Endometrium (tissue), 2 donors: ENCODE measurements at regions not wholly inside any gene's neighbourhood (a gene's known extent, or its start where the extent isn't known, plus 50 kb on each side); places are given as distances from the start of the nearest gene placed in this dataset.

Experiments used
- FAIRE-seq: peaks from 2 replicates; lab custom pipeline; 2012; peaks lifted over from hg19 to GRCh38; lab: Jason Lieb, UNC
- donor health status: control.
- donor health status: control.

- no peak for FAIRE-seq
Measured at GRCh38 chr15:77732514-77733335, 100.0 kb upstream of the LINGO1 start.

- FAIRE-seq, result no peak
Measured at GRCh38 chr15:77731945-77732344, 99.2 kb upstream of the LINGO1 start.

GRCh38 chr15:77731067-77731466 lies 98.4 kb upstream of the LINGO1 start:
- no peak for FAIRE-seq

- FAIRE-seq, result no peak
Measured at GRCh38 chr15:77727635-77728304, 95.1 kb upstream of the LINGO1 start.

GRCh38 chr15:77724715-77725114 lies 92.0 kb upstream of the LINGO1 start:
- no peak for FAIRE-seq

GRCh38 chr15:77723756-77724155 lies 91.0 kb upstream of the LINGO1 start:
- no peak for FAIRE-seq

GRCh38 chr15:77722759-77723460 lies 90.2 kb upstream of the LINGO1 start:
- no peak for FAIRE-seq

- FAIRE-seq, result no peak
Measured at GRCh38 chr15:77721963-77722362, 89.3 kb upstream of the LINGO1 start.

- no peak for FAIRE-seq
Measured at GRCh38 chr15:77720655-77721054, 87.9 kb upstream of the LINGO1 start.

GRCh38 chr15:77720173-77720572 lies 87.5 kb upstream of the LINGO1 start:
- no peak for FAIRE-seq

GRCh38 chr15:77719450-77719849 lies 86.7 kb upstream of the LINGO1 start:
- no peak for FAIRE-seq

- FAIRE-seq, result no peak
Measured at GRCh38 chr15:77717333-77717990, 84.8 kb upstream of the LINGO1 start.

GRCh38 chr15:77716632-77717332 lies 84.1 kb upstream of the LINGO1 start:
- FAIRE-seq, result no peak

- no peak for FAIRE-seq
Measured at GRCh38 chr15:77715860-77716259, 83.1 kb upstream of the LINGO1 start.

GRCh38 chr15:77715051-77715450 lies 82.3 kb upstream of the LINGO1 start:
- no peak for FAIRE-seq

- FAIRE-seq, result no peak
Measured at GRCh38 chr15:77714555-77714954, 81.8 kb upstream of the LINGO1 start.

GRCh38 chr15:77714023-77714422 lies 81.3 kb upstream of the LINGO1 start:
- FAIRE-seq, result no peak

- FAIRE-seq, result no peak
Measured at GRCh38 chr15:77713281-77713680, 80.6 kb upstream of the LINGO1 start.

GRCh38 chr15:77712438-77712837 lies 79.7 kb upstream of the LINGO1 start:
- no peak for FAIRE-seq

- no peak for FAIRE-seq
Measured at GRCh38 chr15:77710637-77711036, 77.9 kb upstream of the LINGO1 start.

GRCh38 chr15:77710206-77710605 lies 77.5 kb upstream of the LINGO1 start:
- no peak for FAIRE-seq
